RWPE1 (cell line): ENCODE measurements at regions not wholly inside any gene's neighbourhood (a gene's known extent, or its start where the extent isn't known, plus 50 kb on each side); places are given as distances from the start of the nearest gene placed in this dataset.

Experiments used
- CTCF ChIA-PET: fragments of 350-600 bp; sonication (Branson Sonifier 250); formaldehyde crosslinking; extraction: SDS; loops from one replicate; lab custom pipeline; 2021; lab: Yijun Ruan, JAX
- POLR2A ChIA-PET: fragments of 400-600 bp; formaldehyde crosslinking; extraction: SDS; loops from one replicate; lab custom pipeline; 2020; ENCODE audit warnings: antibody characterized with exemption; ENCODE audit not compliant: low non-redundant PET; lab: Yijun Ruan, JAX
- DNase-seq: peaks from one replicate; pipeline ENCODE4 v3.0.0; 2012; ENCODE audit warnings: low spot score
- H3K27ac ChIP-seq: fragments of 450-650 bp; 2 replicates; pipeline ENCODE4 v1.5.1; 2017
- TF ChIP-seq, protein P1 (sequence below): fragments of 450-650 bp; conservative IDR thresholded peaks from 2 replicates; pipeline ENCODE4 v1.5.1; 2017; ENCODE audit warnings: low read depth, mild to moderate bottlenecking

DNA sequence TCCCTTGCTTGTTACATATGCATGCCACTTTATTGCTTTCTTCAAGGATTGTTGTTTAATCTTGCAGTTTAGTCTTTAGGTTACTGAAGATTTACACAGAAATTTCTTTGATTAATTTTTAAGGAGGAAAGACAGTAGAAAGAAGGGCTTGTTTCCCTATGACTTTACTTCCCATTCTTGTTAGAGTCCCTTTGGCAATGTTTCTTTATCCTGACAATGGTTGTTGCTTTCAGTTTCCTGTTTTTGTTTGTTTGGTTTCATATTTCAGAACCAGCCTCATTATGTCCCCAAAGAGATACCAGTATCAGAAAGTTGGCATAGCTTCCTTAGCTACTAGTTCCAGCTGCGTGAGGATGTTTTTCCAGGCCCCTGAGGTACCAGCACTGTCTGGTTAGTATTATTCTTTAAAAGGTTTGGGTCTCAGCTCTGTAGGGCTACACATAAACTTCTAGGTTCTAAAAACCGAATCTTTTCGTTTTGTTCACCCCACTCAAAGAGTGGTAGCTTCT, 61.3 kb upstream of the UNC5C start:
- ChIA-PET POLR2A (no interaction called here), CTCF (no interaction called here)
- TF ChIP-seq, protein P1, sequence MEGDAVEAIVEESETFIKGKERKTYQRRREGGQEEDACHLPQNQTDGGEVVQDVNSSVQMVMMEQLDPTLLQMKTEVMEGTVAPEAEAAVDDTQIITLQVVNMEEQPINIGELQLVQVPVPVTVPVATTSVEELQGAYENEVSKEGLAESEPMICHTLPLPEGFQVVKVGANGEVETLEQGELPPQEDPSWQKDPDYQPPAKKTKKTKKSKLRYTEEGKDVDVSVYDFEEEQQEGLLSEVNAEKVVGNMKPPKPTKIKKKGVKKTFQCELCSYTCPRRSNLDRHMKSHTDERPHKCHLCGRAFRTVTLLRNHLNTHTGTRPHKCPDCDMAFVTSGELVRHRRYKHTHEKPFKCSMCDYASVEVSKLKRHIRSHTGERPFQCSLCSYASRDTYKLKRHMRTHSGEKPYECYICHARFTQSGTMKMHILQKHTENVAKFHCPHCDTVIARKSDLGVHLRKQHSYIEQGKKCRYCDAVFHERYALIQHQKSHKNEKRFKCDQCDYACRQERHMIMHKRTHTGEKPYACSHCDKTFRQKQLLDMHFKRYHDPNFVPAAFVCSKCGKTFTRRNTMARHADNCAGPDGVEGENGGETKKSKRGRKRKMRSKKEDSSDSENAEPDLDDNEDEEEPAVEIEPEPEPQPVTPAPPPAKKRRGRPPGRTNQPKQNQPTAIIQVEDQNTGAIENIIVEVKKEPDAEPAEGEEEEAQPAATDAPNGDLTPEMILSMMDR: no peak
- H3K27ac ChIP-seq: no peak overlapping the region
- DNase-seq: no peak

DNA sequence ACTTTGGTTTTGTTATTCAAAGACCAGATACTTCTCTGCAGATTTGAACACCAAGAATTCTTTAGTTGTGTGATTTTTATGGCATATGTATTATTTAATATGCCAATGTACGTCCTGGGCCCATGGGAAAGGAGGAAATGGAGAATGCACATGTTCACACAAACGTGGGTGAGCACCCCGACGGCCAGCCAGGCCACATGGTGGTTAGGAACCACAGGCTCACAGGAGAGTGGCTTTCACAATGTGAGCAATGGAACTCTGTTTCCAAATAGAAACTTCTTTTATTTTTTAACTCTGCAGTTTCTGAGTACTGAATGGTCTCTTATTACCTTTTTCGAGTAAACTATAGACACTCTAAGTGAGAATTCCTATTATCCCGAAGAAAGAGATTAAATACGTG, 58.0 kb upstream of the UNC5C start:
- no peak overlapping the region for H3K27ac ChIP-seq
- ChIA-PET CTCF (no interaction called here), POLR2A (no interaction called here)
- no peak for DNase-seq
- TF ChIP-seq, protein P1: no peak

DNA sequence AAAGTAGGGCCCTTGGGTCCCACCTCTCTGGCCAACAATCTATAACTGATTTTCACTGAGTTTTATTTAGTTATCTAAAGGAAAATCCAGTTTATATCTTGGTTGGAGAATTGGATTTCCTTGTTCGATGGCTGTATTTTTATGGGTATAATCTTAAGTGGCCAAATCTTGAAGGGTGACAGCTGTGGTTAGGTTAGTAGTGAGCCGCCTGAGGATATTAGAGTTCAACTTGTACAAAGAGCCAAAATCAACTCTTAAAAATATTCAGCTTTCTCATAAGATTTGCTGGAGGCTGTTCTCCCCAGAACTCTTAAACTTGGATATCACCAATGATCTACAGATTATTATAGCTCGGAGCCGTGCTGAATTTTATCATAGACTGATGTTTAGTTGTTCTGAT, 54.6 kb upstream of the UNC5C start:
- no peak overlapping the region for H3K27ac ChIP-seq
- DNase-seq: no peak
- POLR2A ChIA-PET: no interaction called here
- TF ChIP-seq, protein P1: no peak
- CTCF ChIA-PET: no interaction called here

DNA sequence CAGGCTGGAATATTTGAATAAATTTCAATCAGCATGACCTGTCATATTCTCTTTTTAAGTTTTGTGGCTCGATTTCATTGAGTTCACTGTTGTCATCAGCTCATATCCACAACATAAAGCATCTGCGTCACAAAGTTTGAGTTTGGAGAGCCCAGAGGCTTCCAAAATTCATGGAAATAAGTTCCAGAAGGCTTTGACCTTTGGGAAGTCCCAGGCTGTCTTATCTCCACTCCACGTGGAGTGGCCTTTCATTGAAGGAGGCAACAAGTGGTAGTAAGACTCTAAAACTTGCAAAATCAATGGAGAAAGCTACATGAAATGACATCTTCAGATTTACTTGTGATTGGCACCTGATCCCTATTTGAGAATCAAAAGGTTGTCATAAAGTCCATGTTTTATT, 54.1 kb upstream of the UNC5C start:
- H3K27ac ChIP-seq: no peak overlapping the region
- DNase-seq: no peak
- POLR2A ChIA-PET: no interaction called here
- CTCF ChIA-PET: no interaction called here
- TF ChIP-seq, protein P1: no peak

DNA sequence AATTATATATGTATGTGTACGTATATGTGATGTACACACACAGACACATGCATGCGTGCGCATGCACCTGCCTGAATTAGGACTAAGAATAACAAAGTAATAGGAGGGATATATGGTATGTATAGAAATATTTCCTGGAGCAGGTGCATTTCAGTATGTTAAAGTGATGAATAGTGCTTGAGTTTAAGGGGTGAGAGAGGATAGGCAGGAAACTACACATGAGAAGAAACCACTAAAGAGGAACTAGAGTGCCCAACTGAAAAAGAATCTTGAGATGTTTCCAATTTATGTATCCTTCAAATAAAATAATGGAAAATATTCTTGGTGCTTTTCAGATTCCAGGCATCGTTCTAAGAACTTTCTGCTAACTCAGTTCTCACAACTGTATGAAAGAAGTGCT, 52.6 kb upstream of the UNC5C start:
- ChIA-PET POLR2A (no interaction called here), CTCF (no interaction called here)
- no peak for DNase-seq
- no peak overlapping the region for H3K27ac ChIP-seq
- TF ChIP-seq, protein P1: no peak

DNA sequence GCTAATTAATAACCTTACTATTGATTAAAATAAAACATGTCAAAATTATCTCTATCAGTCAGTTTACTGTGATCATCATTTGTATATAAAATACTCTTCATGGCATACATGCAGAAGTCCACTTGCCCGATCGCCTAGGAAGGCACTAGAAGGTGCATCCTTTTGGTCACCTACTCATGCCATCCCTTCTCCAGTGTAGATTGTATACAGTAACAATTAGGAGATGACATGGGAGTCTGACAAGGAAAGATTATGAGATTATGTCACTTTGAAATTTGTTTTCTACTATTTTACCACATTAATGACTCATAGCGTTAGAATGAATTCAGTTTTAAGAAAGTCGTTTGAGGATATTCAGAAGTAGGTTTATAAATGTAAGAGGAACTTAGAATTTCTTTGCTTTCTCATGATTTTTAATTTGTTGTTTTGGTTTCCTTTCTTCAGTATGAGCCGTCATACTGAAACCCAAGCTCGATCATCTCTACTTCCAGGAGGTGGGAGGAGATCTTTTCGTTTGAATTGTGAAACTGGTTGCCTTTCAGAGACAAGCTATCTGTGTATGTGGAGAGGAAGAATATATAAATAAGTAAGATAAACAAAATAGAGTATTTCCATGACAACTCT, 51.1 kb upstream of the UNC5C start:
- no peak for DNase-seq
- TF ChIP-seq, protein P1: no peak
- ChIA-PET CTCF (interaction anchor here (0.6 to 1.2 kb wide), 2 partner anchors 36 to 37 kb away, joined by 4 to 5 read pairs; no protein-coding TSS in a partner anchor), POLR2A (no interaction called here)
- no peak overlapping the region for H3K27ac ChIP-seq
